ENCODE measurements at regions not wholly inside any gene's neighbourhood (a gene's known extent, or its start where the extent isn't known, plus 50 kb on each side); places are given as distances from the start of the nearest gene placed in this dataset.

GRCh38 chr1:238660849-238661248, 725.5 kb upstream of the CHRM3 start (continued):
- no peak for TF ChIP-seq RAD51 (IDR thresholded peaks at IDR 0.05; ENCODE audit: borderline replicate concordance, low read depth)
- TF ChIP-seq CHD2 (IDR thresholded peaks at IDR 0.05; ENCODE audit: low read depth, low read length): no peak
- TF ChIP-seq MYBL2 (IDR thresholded peaks at IDR 0.05; ENCODE audit: low read depth): no peak
- TF ChIP-seq MYBL2 (CRISPR knock-in tag; IDR thresholded peaks at IDR 0.05; ENCODE audit: borderline replicate concordance): no peak
- no peak for TF ChIP-seq USF2 (CRISPR knock-in tag; IDR thresholded peaks at IDR 0.05)
- TF ChIP-seq ARID4B (CRISPR knock-in tag; IDR thresholded peaks at IDR 0.05): no peak
- TF ChIP-seq PTTG1 (tag; IDR thresholded peaks at IDR 0.05; ENCODE audit: low read depth): no peak
- no peak for TF ChIP-seq ILK (tag; IDR thresholded peaks at IDR 0.05; ENCODE audit: borderline replicate concordance, low read depth)

Measured in K562 (cell line).